ENCODE measurements at regions not wholly inside any gene's neighbourhood (a gene's known extent, or its start where the extent isn't known, plus 50 kb on each side); places are given as distances from the start of the nearest gene placed in this dataset.

DNA sequence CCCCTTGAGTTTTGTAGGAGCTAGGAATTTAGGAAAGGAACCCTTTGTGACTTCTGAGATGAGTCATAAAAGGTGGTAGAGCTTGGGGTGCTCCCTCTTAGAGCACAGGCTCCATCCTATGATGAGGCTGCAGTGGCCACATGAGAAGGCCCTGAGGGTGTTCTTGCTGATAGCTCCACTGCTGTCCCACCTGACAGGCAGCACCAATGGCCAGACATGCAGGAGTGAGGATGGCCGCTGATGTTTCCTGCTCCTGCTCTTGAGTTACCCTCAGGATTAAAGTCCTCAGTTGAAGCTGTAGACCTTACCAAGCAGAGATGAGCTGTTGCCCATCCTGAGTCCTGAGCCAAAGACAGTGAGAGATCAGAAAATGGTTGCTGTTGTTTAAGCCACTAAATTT, 512.1 kb downstream of the CDH26 start:
- no peak for DNase-seq

DNA sequence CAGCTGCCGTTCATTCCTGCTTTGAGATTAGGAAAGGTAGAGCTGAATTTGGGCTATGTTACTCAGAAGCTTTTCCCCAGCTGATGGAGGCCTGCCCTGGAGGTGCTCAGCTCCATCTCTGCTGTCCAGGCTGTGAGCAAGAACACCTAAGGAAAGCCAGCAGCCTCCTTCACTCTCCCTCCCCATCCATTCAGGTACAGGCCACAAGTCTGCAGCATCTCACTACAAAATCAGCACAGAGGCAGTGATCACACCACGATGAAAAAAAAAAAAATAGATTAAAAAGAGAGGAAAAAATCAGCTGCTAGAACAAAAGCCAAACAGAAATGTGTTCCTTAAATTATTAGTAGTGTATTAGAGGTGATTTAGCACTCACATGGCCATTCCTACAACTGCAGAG, 515.0 kb downstream of the CDH26 start:
- no peak overlapping the region for H3K4me3 ChIP-seq (ENCODE audit: low read depth, low read length)
- no peaks in the 10 kb centered on the region for H3K27me3 ChIP-seq
- TF ChIP-seq, protein P1, sequence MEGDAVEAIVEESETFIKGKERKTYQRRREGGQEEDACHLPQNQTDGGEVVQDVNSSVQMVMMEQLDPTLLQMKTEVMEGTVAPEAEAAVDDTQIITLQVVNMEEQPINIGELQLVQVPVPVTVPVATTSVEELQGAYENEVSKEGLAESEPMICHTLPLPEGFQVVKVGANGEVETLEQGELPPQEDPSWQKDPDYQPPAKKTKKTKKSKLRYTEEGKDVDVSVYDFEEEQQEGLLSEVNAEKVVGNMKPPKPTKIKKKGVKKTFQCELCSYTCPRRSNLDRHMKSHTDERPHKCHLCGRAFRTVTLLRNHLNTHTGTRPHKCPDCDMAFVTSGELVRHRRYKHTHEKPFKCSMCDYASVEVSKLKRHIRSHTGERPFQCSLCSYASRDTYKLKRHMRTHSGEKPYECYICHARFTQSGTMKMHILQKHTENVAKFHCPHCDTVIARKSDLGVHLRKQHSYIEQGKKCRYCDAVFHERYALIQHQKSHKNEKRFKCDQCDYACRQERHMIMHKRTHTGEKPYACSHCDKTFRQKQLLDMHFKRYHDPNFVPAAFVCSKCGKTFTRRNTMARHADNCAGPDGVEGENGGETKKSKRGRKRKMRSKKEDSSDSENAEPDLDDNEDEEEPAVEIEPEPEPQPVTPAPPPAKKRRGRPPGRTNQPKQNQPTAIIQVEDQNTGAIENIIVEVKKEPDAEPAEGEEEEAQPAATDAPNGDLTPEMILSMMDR (IDR thresholded peaks at IDR 0.05; ENCODE audit: low read depth, low read length) = no peak
- DNase-seq = no peak
- no peaks in the 10 kb centered on the region for H3K4me1 ChIP-seq
- H3K36me3 ChIP-seq = no peaks in the 10 kb centered on the region
- H3K9me3 ChIP-seq = no peaks in the 10 kb centered on the region

More for the DNA sequence above, 512.1 kb downstream of the CDH26 start:
- Histone ChIP-seq H3K36me3 (no peaks in the 10 kb centered on the region), H3K9me3 (no peaks in the 10 kb centered on the region), H3K4me3 (ENCODE audit: low read depth, low read length) (no peak overlapping the region), H3K27me3 (no peaks in the 10 kb centered on the region), H3K4me1 (no peaks in the 10 kb centered on the region)
- TF ChIP-seq, protein P1 (IDR thresholded peaks at IDR 0.05; ENCODE audit: low read depth, low read length) = no peak

DNA sequence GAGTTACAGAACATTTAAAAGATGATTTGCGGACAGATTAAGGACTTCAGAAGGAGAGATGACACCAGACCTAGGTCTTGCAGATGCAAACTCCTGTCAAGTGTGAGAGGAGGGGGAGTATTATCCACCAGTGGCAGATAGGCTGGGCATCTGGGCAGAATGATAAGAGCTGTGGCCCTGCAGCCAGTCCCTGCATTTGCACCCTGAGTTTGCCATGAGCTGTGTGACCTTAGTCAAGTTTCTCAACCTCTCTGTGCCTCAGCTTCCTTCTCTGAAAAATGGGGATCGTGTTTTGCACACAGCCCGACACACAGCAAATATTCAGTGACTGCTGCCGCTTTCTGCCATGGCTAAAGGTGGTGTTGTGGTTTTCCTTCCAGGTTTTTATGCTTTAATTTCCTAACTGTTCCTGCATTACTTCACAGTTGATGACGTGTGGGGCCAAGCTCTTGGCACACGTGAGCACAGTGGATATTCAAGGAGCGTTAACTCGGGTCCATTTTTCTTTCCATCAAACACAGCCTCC, 516.2 kb downstream of the CDH26 start:
- Histone ChIP-seq H3K9me3 (no peaks in the 10 kb centered on the region), H3K4me3 (ENCODE audit: low read depth, low read length) (no peak overlapping the region), H3K27me3 (no peaks in the 10 kb centered on the region), H3K4me1 (no peaks in the 10 kb centered on the region), H3K36me3 (no peaks in the 10 kb centered on the region)
- no peak for DNase-seq
- TF ChIP-seq, protein P1 (IDR thresholded peaks at IDR 0.05; ENCODE audit: low read depth, low read length) = no peak

DNA sequence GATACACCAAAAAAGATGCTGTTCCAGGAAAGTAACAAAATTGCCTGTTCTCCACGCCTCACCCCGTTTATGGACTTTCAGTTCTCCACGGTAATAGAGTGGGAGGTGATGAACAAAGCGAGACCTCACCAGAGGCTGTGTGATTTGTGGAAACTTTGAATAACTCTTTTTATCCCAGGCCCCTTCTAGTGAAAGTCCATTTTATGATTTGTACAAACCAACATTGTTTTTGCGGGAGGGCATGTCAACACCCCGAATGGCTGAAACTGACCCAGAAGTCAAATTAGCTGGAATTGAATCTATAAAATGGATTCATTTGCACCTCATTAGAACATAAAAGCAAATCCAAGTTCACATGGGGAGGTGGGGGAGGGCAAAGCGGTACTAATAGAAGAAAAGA, 517.8 kb downstream of the CDH26 start:
- TF ChIP-seq, protein P1 (IDR thresholded peaks at IDR 0.05; ENCODE audit: low read depth, low read length) = no peak
- no peaks in the 10 kb centered on the region for H3K9me3 ChIP-seq
- no peak for DNase-seq
- no peak overlapping the region for H3K4me3 ChIP-seq (ENCODE audit: low read depth, low read length)
- H3K36me3 ChIP-seq = no peaks in the 10 kb centered on the region
- H3K27me3 ChIP-seq = no peaks in the 10 kb centered on the region
- no peaks in the 10 kb centered on the region for H3K4me1 ChIP-seq

DNA sequence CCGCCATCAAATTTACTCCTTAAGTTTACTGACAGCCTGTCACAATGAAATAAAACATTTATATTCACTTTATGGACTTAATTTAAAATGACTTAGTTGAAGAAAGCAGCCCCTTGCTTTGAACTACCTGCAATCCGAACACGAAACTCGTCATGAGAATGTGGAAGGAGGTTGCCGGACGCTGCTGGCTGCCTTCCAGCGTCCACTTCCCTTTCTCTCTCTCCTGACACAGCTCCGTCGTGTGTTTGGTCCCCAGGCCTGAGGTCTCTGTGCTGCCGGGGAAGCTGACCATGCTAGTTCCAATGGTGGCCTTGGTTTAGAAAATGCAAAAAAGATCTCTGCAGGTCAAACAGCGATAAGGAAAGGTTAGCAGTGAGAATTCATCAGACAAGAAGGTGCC, 519.7 kb downstream of the CDH26 start:
- H3K4me3 ChIP-seq (ENCODE audit: low read depth, low read length) = no peak overlapping the region
- no peaks in the 10 kb centered on the region for H3K9me3 ChIP-seq
- TF ChIP-seq, protein P1 (IDR thresholded peaks at IDR 0.05; ENCODE audit: low read depth, low read length) = no peak
- no peaks in the 10 kb centered on the region for H3K4me1 ChIP-seq
- H3K27me3 ChIP-seq = no peaks in the 10 kb centered on the region
- no peak for DNase-seq
- H3K36me3 ChIP-seq = no peaks in the 10 kb centered on the region

DNA sequence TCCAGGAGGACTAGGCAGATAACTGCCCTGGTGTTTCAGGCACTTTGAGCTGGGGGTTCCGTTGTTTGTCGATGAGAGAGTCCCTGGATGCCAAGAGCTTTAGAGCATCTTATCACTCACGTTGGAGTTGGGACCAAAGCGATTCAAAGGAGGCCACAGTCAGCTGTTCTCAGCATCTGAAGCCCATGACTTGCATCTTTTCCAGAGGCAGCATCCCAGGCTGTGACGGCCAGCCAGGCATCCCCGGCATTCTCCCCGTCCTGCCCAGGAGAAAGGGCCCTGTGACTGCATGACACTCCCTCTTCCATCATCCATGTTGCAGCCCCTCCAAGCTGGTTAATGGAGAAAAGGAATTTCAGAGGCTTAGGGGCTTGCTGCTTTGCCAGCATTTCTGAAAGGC, 520.3 kb downstream of the CDH26 start:
- no peaks in the 10 kb centered on the region for H3K9me3 ChIP-seq
- TF ChIP-seq, protein P1 (IDR thresholded peaks at IDR 0.05; ENCODE audit: low read depth, low read length) = no peak
- H3K4me1 ChIP-seq = no peaks in the 10 kb centered on the region
- no peak for DNase-seq
- H3K36me3 ChIP-seq = no peaks in the 10 kb centered on the region
- H3K4me3 ChIP-seq (ENCODE audit: low read depth, low read length) = no peak overlapping the region
- no peaks in the 10 kb centered on the region for H3K27me3 ChIP-seq
